ENCODE measurements at regions not wholly inside any gene's neighbourhood (a gene's known extent, or its start where the extent isn't known, plus 50 kb on each side); places are given as distances from the start of the nearest gene placed in this dataset.

- no peak for DNase-seq
Measured at GRCh38 chr2:30055548-30055947, 91.3 kb upstream of the YPEL5 start.

DNA sequence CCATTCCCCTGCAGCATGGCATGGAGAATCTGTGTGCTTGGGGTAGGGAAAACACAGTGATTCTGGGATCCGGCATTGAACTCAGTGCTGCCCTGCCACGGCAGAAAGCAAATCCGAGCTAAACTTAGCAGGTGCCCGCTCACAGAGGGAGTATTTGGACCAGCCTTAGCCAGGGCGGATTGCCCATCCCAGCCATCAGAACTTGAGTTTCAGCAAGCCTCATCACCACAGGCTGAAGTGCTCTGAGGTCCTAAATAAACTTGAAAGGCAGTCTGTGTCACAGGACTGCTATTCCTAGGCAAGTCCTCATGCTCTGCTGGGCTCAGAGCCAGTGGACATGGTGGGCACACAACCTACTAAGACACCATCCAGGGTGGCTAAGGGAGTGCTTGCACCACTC is 86.2 kb upstream of the YPEL5 start:
- no peak for DNase-seq

DNA sequence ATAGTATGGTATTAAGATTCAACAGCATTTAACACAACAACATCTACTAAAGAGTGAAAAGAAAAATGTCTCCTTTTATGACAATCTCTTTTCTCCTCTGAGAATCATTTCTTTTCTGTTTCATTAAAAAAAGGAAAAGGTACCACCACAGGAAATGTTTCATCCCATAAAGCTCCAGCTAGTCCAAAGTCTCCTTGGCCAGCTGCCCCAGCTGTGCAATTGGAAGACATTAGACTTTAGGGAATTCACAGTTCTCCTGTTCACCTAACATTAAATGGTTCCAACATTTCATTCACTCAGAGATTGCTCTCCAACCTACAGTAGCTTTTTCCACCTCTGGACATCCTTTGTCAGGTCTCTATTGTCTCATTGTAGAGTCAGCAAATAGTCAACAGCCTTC is 78.7 kb upstream of the YPEL5 start:
- no peak for DNase-seq

DNA sequence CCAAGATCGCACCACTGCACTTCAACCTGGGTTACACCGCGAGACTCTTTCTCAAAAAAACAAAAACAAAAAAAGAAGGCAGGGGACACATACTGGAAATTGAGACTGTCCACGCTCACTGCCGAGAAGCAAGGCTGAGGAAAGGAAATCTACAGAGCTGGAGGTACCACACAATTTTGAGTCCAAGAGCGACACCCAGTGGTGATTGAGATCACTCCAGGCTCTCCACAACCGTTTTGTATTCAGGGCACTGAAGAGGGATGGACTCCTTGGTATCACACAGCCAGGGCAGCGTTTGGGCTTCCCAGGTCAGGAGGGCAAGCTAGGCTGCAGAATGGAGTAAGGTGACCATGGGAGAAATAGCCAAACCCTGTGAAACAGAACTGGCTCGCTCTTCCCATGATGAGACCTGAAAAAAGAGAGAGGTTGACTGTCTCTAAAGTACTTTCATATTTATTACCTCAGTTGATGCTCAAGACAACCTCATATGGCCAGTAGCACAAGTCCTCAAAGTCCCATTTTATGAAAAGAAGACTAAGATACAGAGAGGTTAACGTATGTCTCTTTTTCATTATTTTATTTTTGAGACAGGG is 74.5 kb upstream of the YPEL5 start:
- DNase-seq = peak; percentile 35

DNA sequence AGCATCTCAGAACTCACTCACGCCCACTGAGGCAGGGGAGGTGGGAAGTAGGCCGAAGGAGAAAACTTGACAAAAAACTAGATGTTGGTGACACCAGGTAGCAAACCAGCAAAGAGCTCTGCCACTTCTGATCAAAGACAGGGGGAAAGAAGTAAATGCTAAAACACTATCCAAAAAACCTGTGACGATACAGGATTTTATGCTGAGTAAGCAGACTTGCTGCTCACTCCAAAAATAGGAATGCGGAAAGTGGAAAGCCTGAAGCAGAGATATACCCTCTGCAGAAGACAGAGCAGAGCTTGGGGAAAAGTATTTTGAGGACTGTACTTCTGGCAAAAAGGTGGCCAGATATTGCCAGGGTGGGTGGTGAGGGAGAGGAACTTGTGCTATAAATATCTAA is 73.3 kb upstream of the YPEL5 start:
- no peak for DNase-seq

GRCh38 chr2:30074023-30074422 is 72.8 kb upstream of the YPEL5 start:
- DNase-seq = no peak

DNA sequence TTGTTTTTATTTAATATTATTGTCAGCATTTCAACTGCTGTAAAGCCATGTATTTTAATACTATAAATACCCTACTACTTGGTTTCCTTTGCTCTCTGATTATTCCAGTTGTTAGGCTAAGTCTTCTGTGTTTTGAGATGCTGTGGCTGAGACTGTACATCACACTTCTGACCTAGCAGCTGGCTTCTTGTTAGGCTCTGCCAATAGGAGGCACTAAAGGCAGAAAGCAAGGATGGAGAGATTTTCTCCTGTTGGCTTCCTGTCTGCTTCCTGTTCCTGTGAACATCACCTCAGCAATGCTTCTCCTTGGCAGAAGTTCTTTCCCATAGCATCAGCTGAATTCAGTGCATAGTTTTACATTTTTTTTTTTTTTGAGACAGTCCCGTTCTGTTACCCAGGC is 68.3 kb upstream of the YPEL5 start:
- DNase-seq = no peak

GRCh38 chr2:30084915-30085314 is 61.9 kb upstream of the YPEL5 start:
- DNase-seq = no peak

DNA sequence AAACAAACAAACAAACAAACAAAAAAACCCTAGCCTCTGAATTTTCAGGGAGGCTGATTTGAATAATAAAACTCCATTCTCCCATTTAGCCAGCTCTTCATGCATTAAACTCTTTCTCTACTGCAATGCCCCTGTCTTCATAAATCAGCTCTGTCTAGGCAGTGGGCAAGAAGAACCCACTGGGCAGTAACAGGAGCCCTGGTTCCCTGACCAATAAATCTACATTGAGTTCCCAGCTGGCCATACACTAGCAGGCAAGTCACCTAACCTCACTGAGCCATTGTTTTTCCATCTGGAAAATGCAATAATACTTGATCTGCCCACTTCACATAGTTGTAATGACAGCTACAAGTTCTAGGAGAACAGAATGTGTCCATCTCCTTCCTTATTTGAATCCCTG is 57.6 kb upstream of the YPEL5 start:
- no peak for DNase-seq

DNA sequence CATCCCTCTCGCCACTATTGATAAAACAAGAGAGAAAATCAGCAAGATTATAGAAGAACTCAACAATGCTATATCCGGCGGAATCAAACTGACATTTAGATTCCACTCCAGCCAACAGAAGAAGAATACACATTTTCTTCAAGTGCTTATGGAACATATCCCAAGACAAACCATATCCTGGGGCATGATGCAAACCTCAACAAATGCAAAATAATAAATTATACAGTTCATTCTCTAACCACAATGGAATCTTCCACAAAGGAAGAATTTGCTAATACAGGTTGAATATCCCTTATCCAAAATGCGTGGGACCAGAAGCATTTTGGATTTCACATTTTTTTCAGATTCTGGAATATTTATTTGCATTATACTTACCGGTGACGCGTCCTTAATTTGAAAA is 51.4 kb upstream of the YPEL5 start:
- DNase-seq = no peak

- no peak for DNase-seq
Measured at GRCh38 chr2:30096451-30096850, 50.4 kb upstream of the YPEL5 start.

Data from NCI-H1092 (cell line).